Upper lobe of right lung (tissue), 1 donor: ENCODE measurements at regions not wholly inside any gene's neighbourhood (a gene's known extent, or its start where the extent isn't known, plus 50 kb on each side); places are given as distances from the start of the nearest gene placed in this dataset.

ENCODE experiments used
- ATAC-seq: fragments of 200-7000 bp; cut with Tn5 transposase; one replicate; pipeline ENCODE4 v1.9.1; 2020; ENCODE audit warnings: mild to moderate bottlenecking, moderate library complexity
- DNase-seq: peaks from one replicate; pipeline ENCODE4 v3.0.0-alpha.2; 2020
- H3K27ac ChIP-seq: fragments of 200-600 bp; one replicate; pipeline ENCODE4 v1.8.0; 2022
- H3K27me3 ChIP-seq: fragments of 200-600 bp; one replicate; pipeline ENCODE4 v1.8.0; 2022; ENCODE audit warnings: mild to moderate bottlenecking
- H3K36me3 ChIP-seq: fragments of 200-600 bp; one replicate; pipeline ENCODE4 v1.8.0; 2022
- H3K4me1 ChIP-seq: fragments of 200-600 bp; one replicate; pipeline ENCODE4 v1.8.0; 2022
- H3K4me3 ChIP-seq: fragments of 200-600 bp; one replicate; pipeline ENCODE4 v1.8.0; 2022; ENCODE audit warnings: mild to moderate bottlenecking
- H3K9me3 ChIP-seq: fragments of 200-600 bp; one replicate; pipeline ENCODE4 v1.8.0; 2022
- CTCF ChIP-seq: fragments of 200-600 bp; IDR thresholded peaks from one replicate; pipeline ENCODE4 v1.8.0; 2022; ENCODE audit warnings: antibody characterized with exemption
- intact Hi-C: fragments of 100-400 bp; cut with DNase I; formaldehyde crosslinking; loops from one replicate; pipeline ENCODE4 v1.11.0; 2022
- donor health status: DM: no; HTN: yes; CAD: no; lungs with severe emphysema.

DNA sequence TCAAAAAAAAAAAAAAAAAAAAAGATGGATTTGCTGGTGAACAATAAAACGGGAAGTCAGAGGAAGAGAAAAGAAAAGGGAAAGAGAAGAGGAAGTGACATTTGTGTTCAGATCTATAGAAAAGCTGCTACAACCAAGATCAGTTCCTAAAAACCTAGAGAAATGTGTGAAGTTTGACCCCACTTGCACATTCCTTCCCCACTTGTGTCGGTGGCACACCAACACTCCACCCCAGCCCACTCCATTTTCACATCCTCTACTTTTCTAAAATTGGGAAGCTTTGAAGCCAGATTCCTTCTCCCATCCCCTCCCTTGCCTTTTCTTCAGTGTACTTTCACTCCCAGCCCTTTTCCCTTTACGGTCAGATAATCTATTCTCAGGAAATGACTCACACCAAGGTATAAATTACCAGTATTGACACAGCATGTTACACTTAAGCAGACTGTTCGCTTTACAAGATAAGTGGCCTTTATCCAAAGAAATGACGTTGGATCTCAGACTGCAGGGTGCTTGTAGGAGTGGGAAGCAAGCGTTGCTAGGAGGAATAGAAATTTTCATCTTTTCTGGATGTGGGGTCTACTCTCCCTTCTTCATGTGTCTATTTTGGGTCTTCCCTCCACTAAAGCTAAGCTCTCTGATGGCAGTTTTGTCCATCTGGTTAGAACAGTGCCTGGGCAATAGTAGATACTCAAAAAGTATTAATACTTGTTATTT is 92.5 kb upstream of the ADGRF1 start:
- TF ChIP-seq CTCF: no peak
- Histone ChIP-seq H3K27me3 (no peaks in the 10 kb centered on the region), H3K36me3 (no peaks in the 10 kb centered on the region), H3K4me1 (peaks cover 19% of the 10 kb centered on the region), H3K4me3 (no peak overlapping the region), H3K9me3 (no peaks in the 10 kb centered on the region), H3K27ac (peak overlapping the region; percentile 44)
- ATAC-seq (peak; percentile 83), DNase-seq (no peak)
- intact Hi-C loops: no loop called here

- Histone ChIP-seq H3K4me3 (no peak overlapping the region), H3K27ac (no peak overlapping the region), H3K27me3 (no peaks in the 10 kb centered on the region), H3K9me3 (no peaks in the 10 kb centered on the region), H3K4me1 (peaks cover 21% of the 10 kb centered on the region), H3K36me3 (no peaks in the 10 kb centered on the region)
- DNase-seq (no peak), ATAC-seq (no peak)
- no peak for TF ChIP-seq CTCF
- intact Hi-C loops: no loop called here
Observed at GRCh38 chr6:47133230-47134000, 91.3 kb upstream of the ADGRF1 start.

- intact Hi-C loops: no loop called here
Observed at GRCh38 chr6:47132724-47133123, 90.6 kb upstream of the ADGRF1 start.

DNA sequence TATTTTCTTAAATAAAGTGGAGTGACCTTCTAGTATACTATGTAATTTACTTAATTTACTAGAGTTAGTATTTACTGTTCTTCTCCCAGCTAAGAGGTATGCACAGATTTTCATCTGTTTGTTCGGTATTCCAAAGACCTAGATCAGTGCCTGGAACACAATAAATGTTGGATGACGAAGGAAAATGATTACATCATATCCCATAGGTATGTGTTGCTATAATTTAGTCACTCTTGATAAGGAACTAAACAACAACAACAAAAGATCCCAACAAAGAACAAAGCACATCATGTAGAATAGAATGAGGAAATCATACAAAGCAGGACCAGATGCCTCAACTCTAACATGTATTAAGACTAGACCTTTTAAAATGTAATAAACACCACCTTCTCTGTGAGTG is 89.6 kb upstream of the ADGRF1 start:
- TF ChIP-seq CTCF: no peak
- H3K27me3 ChIP-seq: no peaks in the 10 kb centered on the region
- intact Hi-C loops: no loop called here
- DNase-seq (no peak), ATAC-seq (no peak)
- no peak overlapping the region for H3K27ac ChIP-seq
- H3K9me3 ChIP-seq: no peaks in the 10 kb centered on the region
- no peak overlapping the region for H3K4me3 ChIP-seq
- H3K4me1 ChIP-seq: peaks cover 26% of the 10 kb centered on the region
- no peaks in the 10 kb centered on the region for H3K36me3 ChIP-seq

More at GRCh38 chr6:47132724-47133123, 90.6 kb upstream of the ADGRF1 start:
- H3K36me3 ChIP-seq: no peaks in the 10 kb centered on the region
- TF ChIP-seq CTCF: no peak
- ATAC-seq: no peak
- no peaks in the 10 kb centered on the region for H3K9me3 ChIP-seq
- H3K27me3 ChIP-seq: no peaks in the 10 kb centered on the region
- no peak overlapping the region for H3K27ac ChIP-seq
- H3K4me1 ChIP-seq: peaks cover 21% of the 10 kb centered on the region
- H3K4me3 ChIP-seq: no peak overlapping the region
- DNase-seq: no peak

GRCh38 chr6:47130086-47130485 is 88.0 kb upstream of the ADGRF1 start:
- no peak for TF ChIP-seq CTCF
- DNase-seq (no peak), ATAC-seq (no peak)
- intact Hi-C loops: no loop called here
- Histone ChIP-seq H3K27me3 (no peaks in the 10 kb centered on the region), H3K36me3 (no peaks in the 10 kb centered on the region), H3K4me1 (peaks cover 24% of the 10 kb centered on the region), H3K4me3 (no peak overlapping the region), H3K27ac (no peak overlapping the region), H3K9me3 (no peaks in the 10 kb centered on the region)
